Body of pancreas (tissue), 4 donors: ENCODE measurements at regions not wholly inside any gene's neighbourhood (a gene's known extent, or its start where the extent isn't known, plus 50 kb on each side); places are given as distances from the start of the nearest gene placed in this dataset.

ENCODE experiments used
- ATAC-seq: fragments of 150-250 bp; one replicate; pipeline ENCODE4 v1.9.1; 2016
- DNase-seq, 4 donors: peaks; one replicate each; pipeline ENCODE4 v3.0.0-alpha.2; 2019
- H3K27ac ChIP-seq, 4 donors: fragments of 200-600 bp; sonication (generic); 1 replicate in 3 of 4; 2 replicates in 1 of 4; pipeline versions ENCODE4 v1.5.1 to v1.6.1; 2016 to 2019; ENCODE audit warnings: mild to moderate bottlenecking in 1 of 4, mixed read lengths in 1 of 4, moderate library complexity in 1 of 4
- H3K27me3 ChIP-seq, 2 donors: fragments of 200-600 bp; sonication (generic); one replicate each; pipeline ENCODE4 v1.6.0; 2016; ENCODE audit warnings: mild to moderate bottlenecking in 1 of 2
- H3K36me3 ChIP-seq, 2 donors: fragments of 200-600 bp; sonication (generic); replicated peaks in 1 of 2; 2 replicates each; pipeline ENCODE4 v1.5.1; 2016; ENCODE audit warnings: low read depth in 2 of 2; ENCODE audit not compliant: insufficient read depth in 1 of 2
- H3K4me1 ChIP-seq: fragments of 200-600 bp; sonication (generic); one replicate; pipeline ENCODE4 v1.6.0; 2016
- H3K4me3 ChIP-seq, 2 donors: fragments of 200-600 bp; sonication (generic); 1 replicate in 1 of 2; 2 replicates in 1 of 2; pipeline ENCODE4 v1.5.1; 2016 to 2019
- H3K9me3 ChIP-seq, 3 donors: fragments of 200-600 bp; sonication (generic); 1 replicate in 2 of 3; 2 replicates in 1 of 3; pipeline ENCODE4 v1.5.1; 2016
- POLR2A ChIP-seq, 3 donors: fragments of 450-650 bp; IDR thresholded peaks; one replicate each; pipeline ENCODE4 v1.6.1; 2016; ENCODE audit warnings: antibody characterized with exemption in 3 of 3, mild to moderate bottlenecking in 2 of 3
- WGBS, 2 donors: methylation state at CpG; one replicate each; pipeline ENCODE4 v1.1.5; 2017; 5-methylcytosine and 5-hydroxymethylcytosine counted together
- intact Hi-C: fragments of 100-400 bp; cut with DNase I; formaldehyde crosslinking; loops from one replicate; pipeline ENCODE4 v1.15.1; 2023
- TF ChIP-seq, protein P1 (sequence below), 7 experiments: fragments of 450-650 bp in 4 of 7; fragments of 200-600 bp in 3 of 7; sonication (generic) in 3 of 7; IDR thresholded peaks; one replicate each; pipeline ENCODE4 v1.5.1; 2016 to 2019; ENCODE audit warnings: antibody characterized with exemption in 7 of 7

DNA sequence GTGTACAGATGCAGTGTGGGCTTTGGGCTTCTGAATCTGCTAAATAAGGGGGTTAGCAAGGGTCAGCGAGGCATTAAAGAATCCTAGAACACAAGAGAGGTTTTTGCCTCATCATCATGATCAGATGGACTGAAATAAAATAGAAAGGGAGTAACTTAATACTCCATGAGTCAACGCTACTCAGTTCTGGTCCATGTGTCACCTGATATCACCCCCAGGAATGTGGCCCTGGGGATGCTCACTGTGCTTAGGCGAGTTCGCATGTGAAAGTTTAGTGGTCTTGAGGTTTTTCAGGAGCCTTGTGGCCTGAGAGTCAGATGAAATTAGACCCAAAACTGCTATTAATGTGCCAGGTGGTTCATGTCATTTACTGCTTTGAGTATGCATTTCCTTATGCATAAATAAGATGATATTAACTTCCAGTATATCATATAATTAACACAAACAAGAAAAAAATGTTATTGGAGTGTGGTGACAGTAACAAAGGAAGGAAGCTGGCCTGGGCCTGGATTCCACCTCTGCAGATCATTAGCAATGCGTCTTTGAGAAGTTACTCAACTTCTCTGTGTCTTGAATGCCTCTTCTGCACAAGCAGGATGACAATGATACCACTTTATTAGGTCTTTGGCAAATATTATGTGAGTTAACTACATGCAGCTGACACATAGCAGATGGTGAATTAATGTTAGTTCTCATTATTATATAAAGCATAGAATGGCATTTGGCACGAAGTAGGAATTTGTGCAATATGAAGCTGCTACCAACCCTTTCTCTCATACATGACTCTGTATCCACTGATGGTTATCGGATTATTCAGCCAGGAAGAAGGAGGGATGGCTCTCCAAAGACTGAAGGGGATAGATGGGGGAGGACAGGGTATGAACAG, 1272.6 kb downstream of the AACS start:
- Histone ChIP-seq H3K27me3 (no peaks in the 10 kb centered on the region), H3K9me3 (no peaks in the 10 kb centered on the region), H3K36me3 (no peaks in the 10 kb centered on the region), H3K4me3 (no peak overlapping the region), H3K4me1 (no peaks in the 10 kb centered on the region), H3K27ac (no peak overlapping the region)
- DNase-seq (no peak), ATAC-seq (no peak)
- intact Hi-C loops, result no loop called here
- 84 to 91% methylated on average over 7 of the region's 7 CpGs for WGBS, 2 donors
- TF ChIP-seq, protein P1, sequence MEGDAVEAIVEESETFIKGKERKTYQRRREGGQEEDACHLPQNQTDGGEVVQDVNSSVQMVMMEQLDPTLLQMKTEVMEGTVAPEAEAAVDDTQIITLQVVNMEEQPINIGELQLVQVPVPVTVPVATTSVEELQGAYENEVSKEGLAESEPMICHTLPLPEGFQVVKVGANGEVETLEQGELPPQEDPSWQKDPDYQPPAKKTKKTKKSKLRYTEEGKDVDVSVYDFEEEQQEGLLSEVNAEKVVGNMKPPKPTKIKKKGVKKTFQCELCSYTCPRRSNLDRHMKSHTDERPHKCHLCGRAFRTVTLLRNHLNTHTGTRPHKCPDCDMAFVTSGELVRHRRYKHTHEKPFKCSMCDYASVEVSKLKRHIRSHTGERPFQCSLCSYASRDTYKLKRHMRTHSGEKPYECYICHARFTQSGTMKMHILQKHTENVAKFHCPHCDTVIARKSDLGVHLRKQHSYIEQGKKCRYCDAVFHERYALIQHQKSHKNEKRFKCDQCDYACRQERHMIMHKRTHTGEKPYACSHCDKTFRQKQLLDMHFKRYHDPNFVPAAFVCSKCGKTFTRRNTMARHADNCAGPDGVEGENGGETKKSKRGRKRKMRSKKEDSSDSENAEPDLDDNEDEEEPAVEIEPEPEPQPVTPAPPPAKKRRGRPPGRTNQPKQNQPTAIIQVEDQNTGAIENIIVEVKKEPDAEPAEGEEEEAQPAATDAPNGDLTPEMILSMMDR (IDR thresholded peaks at IDR 0.05), result no peak
- no peak for TF ChIP-seq POLR2A (IDR thresholded peaks at IDR 0.05)

DNA sequence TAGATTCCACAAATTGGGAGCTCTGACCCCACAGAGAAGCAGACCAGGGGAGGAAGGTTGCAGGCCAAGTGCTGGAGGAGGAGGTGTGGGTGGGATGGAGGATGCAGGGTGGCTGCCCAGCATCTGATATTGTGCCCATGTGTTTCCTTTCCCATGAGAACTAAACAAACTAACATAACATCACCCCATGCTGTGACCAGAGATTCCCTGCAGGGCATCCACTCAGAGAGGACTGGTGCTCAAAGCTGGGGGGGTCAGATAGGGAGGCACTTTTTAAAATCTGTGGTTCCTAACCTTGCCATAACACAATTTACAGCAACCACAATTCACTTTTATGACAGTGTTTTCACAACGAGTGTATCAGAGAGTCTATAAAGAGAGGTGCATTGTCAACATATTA, 1277.6 kb downstream of the AACS start:
- Histone ChIP-seq H3K9me3 (no peaks in the 10 kb centered on the region), H3K4me1 (no peaks in the 10 kb centered on the region), H3K27ac (no peak overlapping the region), H3K36me3 (no peaks in the 10 kb centered on the region), H3K4me3 (no peak overlapping the region), H3K27me3 (no peaks in the 10 kb centered on the region)
- no peak for DNase-seq
- intact Hi-C loops, result no loop called here
- no peak for TF ChIP-seq POLR2A (IDR thresholded peaks at IDR 0.05)
- no peak for ATAC-seq
- WGBS, 2 donors, result 46 to 80% methylated on average over 1 of the region's 1 CpG

DNA sequence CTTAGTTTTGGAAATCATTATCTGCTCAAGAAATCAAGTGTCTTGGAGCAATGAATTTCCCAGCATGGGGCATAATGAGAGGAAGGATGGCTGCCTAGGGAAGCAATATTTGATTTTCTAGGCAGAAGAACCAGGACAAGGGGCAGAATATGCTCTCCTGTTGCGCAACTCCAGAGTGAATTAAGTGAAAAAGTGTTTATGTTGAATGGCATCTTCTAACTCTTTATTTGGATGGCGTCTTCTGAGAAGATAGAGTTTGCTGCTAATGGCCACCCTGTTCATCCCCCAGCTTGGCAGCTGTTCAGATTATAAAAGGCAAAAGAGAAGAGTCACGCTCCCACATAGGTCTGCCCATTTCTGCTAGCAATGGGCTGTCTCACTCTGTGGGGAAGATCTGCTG, 1278.1 kb downstream of the AACS start:
- TF ChIP-seq, protein P1 (IDR thresholded peaks at IDR 0.05), result no peak
- no peak for TF ChIP-seq POLR2A (IDR thresholded peaks at IDR 0.05)
- Histone ChIP-seq H3K27ac (no peak overlapping the region), H3K27me3 (no peaks in the 10 kb centered on the region), H3K4me1 (no peaks in the 10 kb centered on the region), H3K36me3 (no peaks in the 10 kb centered on the region), H3K9me3 (no peaks in the 10 kb centered on the region), H3K4me3 (no peak overlapping the region)
- intact Hi-C loops, result no loop called here
- DNase-seq, result no peak
- no peak for ATAC-seq
- WGBS, 2 donors, result 90 to 95% methylated on average over 3 of the region's 3 CpGs

DNA sequence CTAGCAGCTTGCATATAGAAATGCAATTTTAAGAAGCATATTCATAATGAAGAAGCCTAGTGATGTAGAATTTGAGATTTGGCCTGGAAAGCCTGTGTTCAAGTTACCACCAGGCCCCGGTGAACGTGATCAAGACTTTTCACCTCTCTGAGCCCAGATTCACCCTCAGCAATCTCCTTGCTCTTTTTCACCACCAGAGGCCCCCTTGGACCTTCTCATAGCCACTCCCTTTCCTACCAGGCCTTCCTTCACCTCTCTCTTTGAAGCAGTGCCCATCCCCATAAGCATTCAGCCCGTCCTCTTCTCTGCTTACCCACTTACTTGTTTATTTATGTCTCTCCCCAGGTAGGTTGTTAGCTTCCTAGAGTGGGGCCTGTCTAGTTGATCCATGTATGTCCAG, 1280.9 kb downstream of the AACS start:
- H3K4me1 ChIP-seq, result no peaks in the 10 kb centered on the region
- no peaks in the 10 kb centered on the region for H3K9me3 ChIP-seq
- DNase-seq, result no peak
- no peak for ATAC-seq
- H3K36me3 ChIP-seq, result no peaks in the 10 kb centered on the region
- H3K27me3 ChIP-seq, result no peaks in the 10 kb centered on the region
- no peak overlapping the region for H3K4me3 ChIP-seq
- TF ChIP-seq POLR2A (IDR thresholded peaks at IDR 0.05), result no peak
- TF ChIP-seq, protein P1 (IDR thresholded peaks at IDR 0.05), result no peak
- no peak overlapping the region for H3K27ac ChIP-seq
- intact Hi-C loops, result no loop called here
- 82 to 85% methylated on average over 3 of the region's 3 CpGs for WGBS, 2 donors

DNA sequence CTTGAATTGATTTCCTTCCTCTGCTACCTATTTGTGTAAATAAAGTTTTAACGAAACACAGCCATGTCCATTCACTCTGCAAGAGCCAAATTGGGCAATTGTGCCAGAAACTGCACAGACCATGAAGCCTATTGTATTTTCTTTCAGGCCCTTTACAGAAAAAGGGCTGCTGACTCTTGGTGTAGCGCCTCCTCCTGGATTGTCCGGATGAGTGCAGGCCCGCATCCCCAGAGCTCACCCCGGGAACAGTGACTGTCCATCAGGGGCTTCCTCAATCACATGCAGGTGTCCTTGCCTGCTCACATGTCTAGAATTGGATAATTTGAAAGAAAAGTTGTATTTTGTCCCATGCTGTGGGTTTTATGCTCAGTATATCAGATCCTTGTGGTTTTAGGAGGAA, 1282.2 kb downstream of the AACS start:
- Histone ChIP-seq H3K27me3 (no peaks in the 10 kb centered on the region), H3K9me3 (no peaks in the 10 kb centered on the region), H3K27ac (no peak overlapping the region), H3K4me3 (no peak overlapping the region), H3K4me1 (no peaks in the 10 kb centered on the region), H3K36me3 (no peaks in the 10 kb centered on the region)
- DNase-seq, result no peak
- no peak for ATAC-seq
- intact Hi-C loops, result no loop called here
- WGBS, 2 donors, result 72 to 74% methylated on average over 5 of the region's 5 CpGs
- no peak for TF ChIP-seq POLR2A (IDR thresholded peaks at IDR 0.05)
- TF ChIP-seq, protein P1 (IDR thresholded peaks at IDR 0.05), result no peak
